C4-2B (cell line): ENCODE measurements at regions not wholly inside any gene's neighbourhood (a gene's known extent, or its start where the extent isn't known, plus 50 kb on each side); places are given as distances from the start of the nearest gene placed in this dataset.

Source experiments
- H3K27ac ChIP-seq: fragments of 450-650 bp; 2 replicates; pipeline ENCODE4 v1.5.1; 2017
- CTCF ChIP-seq: fragments of 450-650 bp; conservative IDR thresholded peaks from 2 replicates; pipeline ENCODE4 v1.5.1; 2017; ENCODE audit warnings: mild to moderate bottlenecking
- ZFX ChIP-seq: fragments of 450-650 bp; IDR thresholded peaks from 2 replicates; pipeline ENCODE4 v1.6.1; 2017

GRCh38 chr1:5661196-5662085, 330.8 kb downstream of the NPHP4 start:
- H3K27ac ChIP-seq, result no peak overlapping the region
- TF ChIP-seq ZFX (no peak), CTCF (no peak)

GRCh38 chr1:5660141-5660935, 331.9 kb downstream of the NPHP4 start:
- TF ChIP-seq ZFX (no peak), CTCF (no peak)
- no peak overlapping the region for H3K27ac ChIP-seq

GRCh38 chr1:5659606-5660005, 332.6 kb downstream of the NPHP4 start:
- TF ChIP-seq ZFX, result no peak
- TF ChIP-seq CTCF, result no peak
- no peak overlapping the region for H3K27ac ChIP-seq

GRCh38 chr1:5658340-5659316, 333.6 kb downstream of the NPHP4 start:
- no peak overlapping the region for H3K27ac ChIP-seq
- no peak for TF ChIP-seq CTCF
- TF ChIP-seq ZFX, result no peak

GRCh38 chr1:5651964-5652821, 340.0 kb downstream of the NPHP4 start:
- TF ChIP-seq ZFX (no peak), CTCF (no peak)
- no peak overlapping the region for H3K27ac ChIP-seq

- no peak overlapping the region for H3K27ac ChIP-seq
- no peak for TF ChIP-seq ZFX
- TF ChIP-seq CTCF, result no peak
Measured at GRCh38 chr1:5651473-5651872, 340.8 kb downstream of the NPHP4 start.
